Calu3 (cell line): ENCODE measurements at regions not wholly inside any gene's neighbourhood (a gene's known extent, or its start where the extent isn't known, plus 50 kb on each side); places are given as distances from the start of the nearest gene placed in this dataset.

ENCODE experiments used
- BruUV-seq: library from RNA; stranded (reverse); fragments of 400-500 nt; replicated peaks from 2 replicates; lab custom pipeline; 2021; lab: Mats Ljungman, UMichigan
- CTCF ChIA-PET: fragments of 300-600 bp; sonication (Branson Sonifier 250); formaldehyde crosslinking; loops from one replicate; lab custom pipeline; 2022; ENCODE audit warnings: antibody characterized with exemption; lab: Charles Lee
- DNase-seq: peaks from one replicate; pipeline ENCODE4 v3.0.0; 2022
- H3K27ac Mint-ChIP-seq: one replicate; pipeline ENCODE4 v1.8.0; 2022; ENCODE audit warnings: mixed read lengths; ENCODE audit not compliant: unreplicated experiment
- H3K27me3 Mint-ChIP-seq: one replicate; pipeline ENCODE4 v1.8.0; 2022; ENCODE audit warnings: mixed read lengths; ENCODE audit not compliant: unreplicated experiment
- H3K36me3 Mint-ChIP-seq: one replicate; pipeline ENCODE4 v1.8.0; 2022; ENCODE audit warnings: mild to moderate bottlenecking, moderate library complexity, mixed read lengths; ENCODE audit not compliant: insufficient read depth, unreplicated experiment
- H3K4me1 Mint-ChIP-seq: one replicate; pipeline ENCODE4 v1.8.0; 2022; ENCODE audit warnings: mild to moderate bottlenecking, low read depth, mixed read lengths; ENCODE audit not compliant: unreplicated experiment
- H3K4me3 Mint-ChIP-seq: one replicate; pipeline ENCODE4 v1.8.0; 2022; ENCODE audit warnings: mild to moderate bottlenecking, low read depth, moderate library complexity, mixed read lengths; ENCODE audit not compliant: unreplicated experiment
- H3K9me3 Mint-ChIP-seq: one replicate; pipeline ENCODE4 v1.8.0; 2022; ENCODE audit warnings: low read depth, mixed read lengths; ENCODE audit not compliant: unreplicated experiment
- intact Hi-C: fragments of 100-400 bp; cut with micrococcal nuclease; formaldehyde crosslinking; loops from one replicate; pipeline ENCODE4 v1.10.0; 2022; ENCODE audit not compliant: unreplicated experiment
- TF ChIP-seq, protein P1 (sequence below): fragments of 200-600 bp; IDR thresholded peaks from one replicate; pipeline ENCODE4 v1.8.0; 2022; ENCODE audit warnings: antibody characterized with exemption; ENCODE audit not compliant: unreplicated experiment

DNA sequence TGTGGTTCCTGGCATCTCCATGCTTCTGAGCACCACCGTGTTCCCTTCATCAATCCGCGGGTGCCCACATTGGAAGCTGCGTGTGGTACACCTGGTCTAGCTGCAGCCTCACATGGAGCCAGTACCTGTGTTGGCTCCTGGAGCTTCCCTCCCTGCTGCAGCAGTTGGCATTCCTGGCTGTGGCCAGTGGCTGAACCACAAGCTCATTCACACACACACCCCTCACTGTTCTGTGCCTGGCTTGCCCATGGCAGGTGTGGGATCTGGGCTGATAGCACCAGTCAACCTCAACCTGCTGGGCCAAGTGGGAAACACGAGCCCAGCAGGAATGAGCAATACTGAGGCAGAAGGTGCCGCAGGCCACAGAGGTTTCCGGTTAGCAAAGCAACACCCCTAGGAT is 256.2 kb upstream of the LRFN5 start:
- Mint-ChIP-seq H3K4me3 (no peak overlapping the region), H3K27me3 (no peaks in the 10 kb centered on the region), H3K4me1 (no peaks in the 10 kb centered on the region), H3K36me3 (no peaks in the 10 kb centered on the region), H3K27ac (no peak overlapping the region), H3K9me3 (peaks cover 3% of the 10 kb centered on the region)
- intact Hi-C loops: no loop called here
- TF ChIP-seq, protein P1, sequence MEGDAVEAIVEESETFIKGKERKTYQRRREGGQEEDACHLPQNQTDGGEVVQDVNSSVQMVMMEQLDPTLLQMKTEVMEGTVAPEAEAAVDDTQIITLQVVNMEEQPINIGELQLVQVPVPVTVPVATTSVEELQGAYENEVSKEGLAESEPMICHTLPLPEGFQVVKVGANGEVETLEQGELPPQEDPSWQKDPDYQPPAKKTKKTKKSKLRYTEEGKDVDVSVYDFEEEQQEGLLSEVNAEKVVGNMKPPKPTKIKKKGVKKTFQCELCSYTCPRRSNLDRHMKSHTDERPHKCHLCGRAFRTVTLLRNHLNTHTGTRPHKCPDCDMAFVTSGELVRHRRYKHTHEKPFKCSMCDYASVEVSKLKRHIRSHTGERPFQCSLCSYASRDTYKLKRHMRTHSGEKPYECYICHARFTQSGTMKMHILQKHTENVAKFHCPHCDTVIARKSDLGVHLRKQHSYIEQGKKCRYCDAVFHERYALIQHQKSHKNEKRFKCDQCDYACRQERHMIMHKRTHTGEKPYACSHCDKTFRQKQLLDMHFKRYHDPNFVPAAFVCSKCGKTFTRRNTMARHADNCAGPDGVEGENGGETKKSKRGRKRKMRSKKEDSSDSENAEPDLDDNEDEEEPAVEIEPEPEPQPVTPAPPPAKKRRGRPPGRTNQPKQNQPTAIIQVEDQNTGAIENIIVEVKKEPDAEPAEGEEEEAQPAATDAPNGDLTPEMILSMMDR: no peak
- no TSS peak for BruUV-seq
- CTCF ChIA-PET: no interaction called here
- DNase-seq: no peak

DNA sequence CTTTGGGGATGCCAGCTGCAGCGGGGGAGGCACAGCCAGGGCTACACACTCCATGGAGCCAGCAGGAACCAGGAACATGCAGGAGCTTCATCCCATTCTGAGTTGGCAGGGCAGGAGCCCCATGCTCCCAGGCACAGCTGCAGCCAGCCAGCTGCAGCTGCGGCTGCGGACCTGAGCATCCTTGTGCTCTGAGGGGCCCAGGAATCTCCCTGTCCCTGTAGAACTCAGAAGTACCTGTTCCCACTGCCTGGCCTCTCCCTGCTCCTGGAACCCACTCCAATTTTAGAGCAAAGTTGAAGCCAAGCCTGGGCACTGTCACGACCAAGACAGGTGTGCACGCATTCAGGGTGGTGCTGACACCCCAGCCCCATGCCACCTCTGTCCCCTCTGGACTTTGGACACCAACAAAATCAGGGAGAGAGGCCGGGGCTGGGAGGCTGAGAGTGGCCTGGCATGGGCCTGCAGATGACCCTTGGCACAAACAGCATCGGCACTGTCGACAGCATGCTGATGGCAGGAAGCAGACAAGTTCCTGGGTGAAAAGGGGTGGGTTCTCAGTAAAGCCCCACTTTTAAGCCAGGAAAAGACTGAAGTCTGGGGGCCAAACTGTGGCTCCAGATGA is 257.3 kb upstream of the LRFN5 start:
- CTCF ChIA-PET: interaction anchor here (0.6 kb wide), 1 partner anchor 149 kb away, joined by 4 read pairs; no protein-coding TSS in a partner anchor
- TF ChIP-seq, protein P1: no peak
- Mint-ChIP-seq H3K4me3 (no peak overlapping the region), H3K27ac (no peak overlapping the region), H3K36me3 (no peaks in the 10 kb centered on the region), H3K9me3 (peaks cover 3% of the 10 kb centered on the region), H3K4me1 (no peaks in the 10 kb centered on the region), H3K27me3 (no peaks in the 10 kb centered on the region)
- no TSS peak for BruUV-seq
- no peak for DNase-seq
- intact Hi-C loops: no loop called here

DNA sequence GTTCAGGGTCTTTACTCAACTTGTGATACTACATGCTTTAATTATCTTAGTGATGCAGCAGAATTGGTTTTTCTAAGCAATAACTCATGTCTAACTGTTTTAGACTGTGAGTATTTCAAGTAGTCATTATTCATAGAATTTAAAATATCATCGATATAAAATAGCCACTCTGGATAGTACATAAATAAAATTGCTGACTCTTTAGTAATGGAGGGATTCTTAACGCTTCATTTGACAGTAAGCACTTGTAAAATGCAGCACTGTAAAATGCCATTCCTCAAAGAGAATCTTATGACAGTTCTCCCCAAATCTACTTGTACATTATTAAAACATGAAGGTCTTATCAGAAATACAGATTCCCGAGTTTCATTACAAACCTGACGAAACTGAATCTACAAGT is 262.8 kb upstream of the LRFN5 start:
- BruUV-seq: no TSS peak
- Mint-ChIP-seq H3K36me3 (no peaks in the 10 kb centered on the region), H3K4me1 (no peaks in the 10 kb centered on the region), H3K27me3 (no peaks in the 10 kb centered on the region), H3K4me3 (no peak overlapping the region), H3K9me3 (peaks cover 2% of the 10 kb centered on the region), H3K27ac (no peak overlapping the region)
- CTCF ChIA-PET: no interaction called here
- TF ChIP-seq, protein P1: no peak
- intact Hi-C loops: no loop called here
- DNase-seq: no peak

DNA sequence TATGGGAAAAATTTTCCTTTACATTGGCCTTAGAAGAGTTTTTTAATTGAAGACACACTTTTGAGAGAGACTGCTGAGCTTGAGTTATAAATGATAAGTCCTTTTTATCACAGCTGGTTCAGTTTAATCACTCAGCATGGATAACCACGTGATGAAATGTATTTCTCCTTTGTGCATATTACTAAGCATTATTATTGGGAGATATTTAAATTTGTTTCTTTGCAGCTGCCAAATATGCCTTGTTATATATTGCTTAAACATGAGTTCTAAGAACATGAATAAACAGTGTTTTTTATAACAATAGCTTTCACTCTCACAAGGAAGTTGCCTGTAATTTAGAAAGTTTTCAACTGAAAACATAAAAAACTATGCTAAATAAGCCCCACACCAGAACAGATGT is 293.5 kb upstream of the LRFN5 start:
- Mint-ChIP-seq H3K4me1 (no peaks in the 10 kb centered on the region), H3K9me3 (peaks cover 9% of the 10 kb centered on the region), H3K27me3 (no peaks in the 10 kb centered on the region), H3K36me3 (no peaks in the 10 kb centered on the region), H3K27ac (no peak overlapping the region), H3K4me3 (no peak overlapping the region)
- CTCF ChIA-PET: no interaction called here
- no TSS peak for BruUV-seq
- TF ChIP-seq, protein P1: no peak
- no peak for DNase-seq
- intact Hi-C loops: no loop called here
